ENCODE measurements at regions not wholly inside any gene's neighbourhood (a gene's known extent, or its start where the extent isn't known, plus 50 kb on each side); places are given as distances from the start of the nearest gene placed in this dataset.

DNA sequence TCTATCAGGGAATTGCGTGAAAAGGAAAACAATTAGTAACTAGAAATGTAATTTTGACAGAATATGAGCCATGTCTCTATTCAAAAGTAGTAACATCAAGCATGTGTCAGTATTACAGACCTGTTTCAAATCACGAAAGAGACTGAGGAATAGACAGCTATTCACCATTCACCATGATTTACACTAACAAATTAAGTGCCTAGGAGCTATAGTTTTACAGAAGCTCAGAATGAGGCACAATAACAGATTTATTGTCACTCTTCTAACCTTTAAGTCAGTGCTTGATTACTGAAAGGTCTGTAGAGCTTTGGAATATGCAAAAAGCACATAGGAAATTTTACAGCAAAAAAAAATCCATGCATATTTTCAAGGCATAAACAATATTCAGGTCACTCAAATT is 208.2 kb downstream of the SLCO4C1 start:
- no peaks in the 10 kb centered on the region for H3K9me3 ChIP-seq (replicated peaks; ENCODE audit: control insufficient read depth, insufficient read depth, low read length)
- H3K9ac ChIP-seq (replicated peaks; ENCODE audit: extremely low read depth, insufficient read depth, low read length): no peak overlapping the region
- no peak overlapping the region for H3K4me2 ChIP-seq (ENCODE audit: insufficient read depth, low read length)
- no peaks in the 10 kb centered on the region for H3K9me1 ChIP-seq (replicated peaks; ENCODE audit: control insufficient read depth, extremely low read depth, insufficient read depth, low read length)
- dilution Hi-C loops (cut with MboI; ENCODE audit: extremely low pct_ligation_motif_present, low sequenced_read_pairs): no loop called here
- intact Hi-C loops (cut with micrococcal nuclease): no loop called here
- no peak overlapping the region for H3K4me3 ChIP-seq (replicated peaks in 1 of 3; ENCODE audit: insufficient read depth in 1 of 3, low read depth in 1 of 3, low read length in 3 of 3)
- DNase-seq (ENCODE audit: low read depth, low spot score) (no peak), FAIRE-seq (no peak)
- H3K4me1 ChIP-seq (ENCODE audit: control insufficient read depth, extremely low read depth, insufficient read depth, low read length): no peaks in the 10 kb centered on the region
- no TSS peak for BruUV-seq (replicated peaks)
- no peaks in the 10 kb centered on the region for H3K27me3 ChIP-seq (ENCODE audit: control insufficient read depth in 2 of 2, insufficient read depth in 2 of 2, low read length in 2 of 2)
- no peak for TF ChIP-seq GATA2 (IDR thresholded peaks at IDR 0.05; ENCODE audit: insufficient read depth, insufficient read length, low read depth, low read length)
- TF ChIP-seq EZH2 (IDR thresholded peaks at IDR 0.05; ENCODE audit: borderline replicate concordance, low read depth, low read length, severe bottlenecking): no peak
- TF ChIP-seq, protein P1, sequence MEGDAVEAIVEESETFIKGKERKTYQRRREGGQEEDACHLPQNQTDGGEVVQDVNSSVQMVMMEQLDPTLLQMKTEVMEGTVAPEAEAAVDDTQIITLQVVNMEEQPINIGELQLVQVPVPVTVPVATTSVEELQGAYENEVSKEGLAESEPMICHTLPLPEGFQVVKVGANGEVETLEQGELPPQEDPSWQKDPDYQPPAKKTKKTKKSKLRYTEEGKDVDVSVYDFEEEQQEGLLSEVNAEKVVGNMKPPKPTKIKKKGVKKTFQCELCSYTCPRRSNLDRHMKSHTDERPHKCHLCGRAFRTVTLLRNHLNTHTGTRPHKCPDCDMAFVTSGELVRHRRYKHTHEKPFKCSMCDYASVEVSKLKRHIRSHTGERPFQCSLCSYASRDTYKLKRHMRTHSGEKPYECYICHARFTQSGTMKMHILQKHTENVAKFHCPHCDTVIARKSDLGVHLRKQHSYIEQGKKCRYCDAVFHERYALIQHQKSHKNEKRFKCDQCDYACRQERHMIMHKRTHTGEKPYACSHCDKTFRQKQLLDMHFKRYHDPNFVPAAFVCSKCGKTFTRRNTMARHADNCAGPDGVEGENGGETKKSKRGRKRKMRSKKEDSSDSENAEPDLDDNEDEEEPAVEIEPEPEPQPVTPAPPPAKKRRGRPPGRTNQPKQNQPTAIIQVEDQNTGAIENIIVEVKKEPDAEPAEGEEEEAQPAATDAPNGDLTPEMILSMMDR (IDR thresholded peaks at IDR 0.05; ENCODE audit: extremely low read depth in 1 of 2, insufficient read depth in 1 of 2, low read depth in 1 of 2, low read length in 2 of 2): no peak
- POLR2A ChIA-PET: no interaction called here
- CTCF ChIA-PET: no interaction called here
- no peaks in the 10 kb centered on the region for H3K79me2 ChIP-seq (ENCODE audit: control insufficient read depth, insufficient read depth, low read length)
- H3K36me3 ChIP-seq (ENCODE audit: control insufficient read depth in 2 of 2, extremely low read depth in 1 of 2, insufficient read depth in 2 of 2, low read length in 2 of 2): no peaks in the 10 kb centered on the region
- no peaks in the 10 kb centered on the region for H4K20me1 ChIP-seq (replicated peaks; ENCODE audit: control insufficient read depth, extremely low read depth, insufficient read depth, low read length)
- no peak overlapping the region for H2AFZ ChIP-seq (ENCODE audit: low read depth, low read length)
- H3K27ac ChIP-seq (ENCODE audit: insufficient read depth, low read depth, low read length): no peak overlapping the region

DNA sequence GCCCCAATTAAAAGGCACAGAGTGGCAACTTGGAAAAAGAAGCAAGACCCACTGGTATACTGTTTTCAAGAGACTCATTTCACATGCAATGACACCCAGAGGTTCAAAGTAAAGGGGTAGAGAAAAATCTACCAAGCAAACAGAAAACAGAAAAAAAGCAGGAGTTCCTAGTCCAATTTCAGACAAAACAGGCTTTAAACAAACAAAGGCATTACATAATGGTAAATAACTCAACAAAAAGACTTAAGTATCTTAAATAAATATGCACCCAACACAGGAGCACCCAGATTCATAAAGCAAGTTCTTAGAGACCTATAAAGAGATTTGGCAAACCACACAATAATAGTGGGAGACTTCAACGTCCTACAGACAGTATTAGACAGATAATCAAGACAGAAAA is 215.8 kb downstream of the SLCO4C1 start:
- ChIA-PET POLR2A (no interaction called here), CTCF (no interaction called here)
- BruUV-seq (replicated peaks): no TSS peak
- H3K4me3 ChIP-seq (replicated peaks in 1 of 3; ENCODE audit: insufficient read depth in 1 of 3, low read depth in 1 of 3, low read length in 3 of 3): no peak overlapping the region
- H3K4me1 ChIP-seq (ENCODE audit: control insufficient read depth, extremely low read depth, insufficient read depth, low read length): no peaks in the 10 kb centered on the region
- H3K9ac ChIP-seq (replicated peaks; ENCODE audit: extremely low read depth, insufficient read depth, low read length): no peak overlapping the region
- H2AFZ ChIP-seq (ENCODE audit: low read depth, low read length): no peak overlapping the region
- no peak overlapping the region for H3K4me2 ChIP-seq (ENCODE audit: insufficient read depth, low read length)
- dilution Hi-C loops (cut with MboI; ENCODE audit: extremely low pct_ligation_motif_present, low sequenced_read_pairs): no loop called here
- intact Hi-C loops (cut with micrococcal nuclease): no loop called here
- H3K9me1 ChIP-seq (replicated peaks; ENCODE audit: control insufficient read depth, extremely low read depth, insufficient read depth, low read length): no peaks in the 10 kb centered on the region
- FAIRE-seq (no peak), DNase-seq (ENCODE audit: low read depth, low spot score) (no peak)
- H4K20me1 ChIP-seq (replicated peaks; ENCODE audit: control insufficient read depth, extremely low read depth, insufficient read depth, low read length): no peaks in the 10 kb centered on the region
- H3K79me2 ChIP-seq (ENCODE audit: control insufficient read depth, insufficient read depth, low read length): no peaks in the 10 kb centered on the region
- no peaks in the 10 kb centered on the region for H3K9me3 ChIP-seq (replicated peaks; ENCODE audit: control insufficient read depth, insufficient read depth, low read length)
- no peaks in the 10 kb centered on the region for H3K27me3 ChIP-seq (ENCODE audit: control insufficient read depth in 2 of 2, insufficient read depth in 2 of 2, low read length in 2 of 2)
- no peaks in the 10 kb centered on the region for H3K36me3 ChIP-seq (ENCODE audit: control insufficient read depth in 2 of 2, extremely low read depth in 1 of 2, insufficient read depth in 2 of 2, low read length in 2 of 2)
- no peak overlapping the region for H3K27ac ChIP-seq (ENCODE audit: insufficient read depth, low read depth, low read length)
- TF ChIP-seq POLR2A (IDR thresholded peaks at IDR 0.05; ENCODE audit: low read depth, low read length) (no peak), EZH2 (IDR thresholded peaks at IDR 0.05; ENCODE audit: borderline replicate concordance, low read depth, low read length, severe bottlenecking) (no peak), POLR2AphosphoS5 (IDR thresholded peaks at IDR 0.05; ENCODE audit: insufficient read depth, low read depth, low read length) (no peak), JUN (IDR thresholded peaks at IDR 0.05; ENCODE audit: borderline replicate concordance, insufficient read depth, insufficient read length, low read depth) (no peak), MYC (IDR thresholded peaks at IDR 0.05; ENCODE audit: low read depth, low read length) (no peak), FOS (IDR thresholded peaks at IDR 0.05; ENCODE audit: borderline replicate concordance, insufficient read depth, low read length) (no peak), GATA2 (IDR thresholded peaks at IDR 0.05; ENCODE audit: insufficient read depth, insufficient read length, low read depth, low read length) (no peak)
- TF ChIP-seq, protein P2, sequence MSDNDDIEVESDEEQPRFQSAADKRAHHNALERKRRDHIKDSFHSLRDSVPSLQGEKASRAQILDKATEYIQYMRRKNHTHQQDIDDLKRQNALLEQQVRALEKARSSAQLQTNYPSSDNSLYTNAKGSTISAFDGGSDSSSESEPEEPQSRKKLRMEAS (IDR thresholded peaks at IDR 0.05; ENCODE audit: insufficient read depth, insufficient read length): no peak
- TF ChIP-seq, protein P1 (IDR thresholded peaks at IDR 0.05; ENCODE audit: extremely low read depth in 1 of 2, insufficient read depth in 1 of 2, low read depth in 1 of 2, low read length in 2 of 2): no peak
